Hematopoietic multipotent progenitor cell treated with erythropoietin and hydrocortisone succinate and interleukin-3 and kit ligand, for 15 days (in vitro differentiated cells): ENCODE measurements at regions not wholly inside any gene's neighbourhood (a gene's known extent, or its start where the extent isn't known, plus 50 kb on each side); places are given as distances from the start of the nearest gene placed in this dataset.
"Not testable (repeated sequence)": the region's sequence is repeated elsewhere in the genome, so short reads cannot be mapped to it uniquely, and the experiment has no call there.

Source experiments
- DNase-seq: peaks from one replicate; pipeline ENCODE4 v3.0.0-alpha.2; 2015; ENCODE audit warnings: low spot score

- DNase-seq: no peak
Measured at GRCh38 chr2:62330959-62331358, 135.0 kb downstream of the B3GNT2 start.

GRCh38 chr2:62329797-62330196 is 133.9 kb downstream of the B3GNT2 start:
- no peak for DNase-seq

GRCh38 chr2:62326735-62327134 is 130.8 kb downstream of the B3GNT2 start:
- no peak for DNase-seq

- no peak for DNase-seq
Measured at GRCh38 chr2:62325398-62325797, 129.5 kb downstream of the B3GNT2 start.

- DNase-seq: no peak
Measured at GRCh38 chr2:62321380-62322289, 125.7 kb downstream of the B3GNT2 start.

GRCh38 chr2:62320657-62321357 is 124.9 kb downstream of the B3GNT2 start:
- DNase-seq: no peak

GRCh38 chr2:62320137-62320536 is 124.2 kb downstream of the B3GNT2 start:
- DNase-seq: not testable (repeated sequence)

- DNase-seq: no peak
Measured at GRCh38 chr2:62319070-62319469, 123.2 kb downstream of the B3GNT2 start.

GRCh38 chr2:62315476-62315875 is 119.6 kb downstream of the B3GNT2 start:
- DNase-seq: no peak

- DNase-seq: no peak
Measured at GRCh38 chr2:62314291-62314690, 118.4 kb downstream of the B3GNT2 start.

GRCh38 chr2:62313449-62314227 is 117.7 kb downstream of the B3GNT2 start:
- no peak for DNase-seq

GRCh38 chr2:62309465-62310091 is 113.7 kb downstream of the B3GNT2 start:
- DNase-seq: no peak

- no peak for DNase-seq
Measured at GRCh38 chr2:62309081-62309464, 113.2 kb downstream of the B3GNT2 start.

- DNase-seq: no peak
Measured at GRCh38 chr2:62307469-62308389, 111.8 kb downstream of the B3GNT2 start.

- no peak for DNase-seq
Measured at GRCh38 chr2:62306751-62307468, 111.0 kb downstream of the B3GNT2 start.

GRCh38 chr2:62305421-62306176 is 109.7 kb downstream of the B3GNT2 start:
- DNase-seq: no peak

- DNase-seq: peak; percentile 56
Measured at GRCh38 chr2:62304429-62305417, 108.8 kb downstream of the B3GNT2 start.

GRCh38 chr2:62303788-62304187 is 107.9 kb downstream of the B3GNT2 start:
- no peak for DNase-seq
